Loucy (cell line): ENCODE measurements at regions not wholly inside any gene's neighbourhood (a gene's known extent, or its start where the extent isn't known, plus 50 kb on each side); places are given as distances from the start of the nearest gene placed in this dataset.

Experiments used
- H2AFZ ChIP-seq: fragments of 200-600 bp; sonication (generic); 2 replicates; pipeline ENCODE4 v1.6.0; 2016; ENCODE audit warnings: antibody characterized with exemption, mild to moderate bottlenecking, low read length, moderate library complexity
- H3F3A ChIP-seq: fragments of 200-600 bp; 2 replicates; pipeline ENCODE4 v1.6.0; 2016; ENCODE audit warnings: antibody characterized with exemption, low read depth, mild to moderate bottlenecking
- H3K27me3 ChIP-seq: fragments of 200-600 bp; sonication (generic); 2 replicates; pipeline ENCODE4 v1.6.1; 2014; ENCODE audit warnings: low read length, mild to moderate bottlenecking; ENCODE audit not compliant: insufficient read depth, poor library complexity, severe bottlenecking
- H3K36me3 ChIP-seq: fragments of 200-600 bp; sonication (generic); 2 replicates; pipeline ENCODE4 v1.6.1; 2016; ENCODE audit warnings: low read length; ENCODE audit not compliant: insufficient read depth
- H3K4me1 ChIP-seq: fragments of 200-600 bp; sonication (generic); 2 replicates; pipeline ENCODE4 v1.5.1; 2014; ENCODE audit warnings: low read length, mild to moderate bottlenecking; ENCODE audit not compliant: insufficient read depth, poor library complexity, severe bottlenecking
- H3K4me2 ChIP-seq: fragments of 200-600 bp; sonication (generic); 2 replicates; pipeline ENCODE4 v1.6.0; 2014; ENCODE audit warnings: antibody characterized with exemption, low read length, low read depth, mild to moderate bottlenecking; ENCODE audit not compliant: poor library complexity, severe bottlenecking
- H3K4me3 ChIP-seq: fragments of 200-600 bp; sonication (generic); 2 replicates; pipeline ENCODE4 v1.5.1; 2014; ENCODE audit warnings: low read length, mild to moderate bottlenecking, mixed read lengths; ENCODE audit not compliant: poor library complexity, severe bottlenecking
- H3K79me2 ChIP-seq: fragments of 200-600 bp; sonication (generic); 2 replicates; pipeline ENCODE4 v1.6.1; 2014; ENCODE audit warnings: low read length; ENCODE audit not compliant: insufficient read depth
- H3K9ac ChIP-seq: fragments of 200-600 bp; sonication (generic); 2 replicates; pipeline ENCODE4 v1.6.0; 2014; ENCODE audit warnings: mild to moderate bottlenecking, low read depth, low read length, moderate library complexity; ENCODE audit not compliant: poor library complexity, severe bottlenecking
- H3K9me2 ChIP-seq: fragments of 200-600 bp; sonication (generic); replicated peaks from 2 replicates; pipeline ENCODE4 v1.6.1; 2016; ENCODE audit warnings: low read depth, low read length, mixed read lengths
- H3K9me3 ChIP-seq: fragments of 200-600 bp; sonication (generic); 2 replicates; pipeline ENCODE4 v1.6.1; 2014; ENCODE audit warnings: mild to moderate bottlenecking, antibody characterized with exemption, low read length, low read depth; ENCODE audit not compliant: insufficient read depth
- H4K20me1 ChIP-seq: fragments of 200-600 bp; sonication (generic); 2 replicates; pipeline ENCODE4 v1.6.0; 2014; ENCODE audit warnings: antibody characterized with exemption, low read length, mild to moderate bottlenecking; ENCODE audit not compliant: insufficient read depth, poor library complexity, severe bottlenecking
- EZH2phosphoT487 ChIP-seq: fragments of 200-600 bp; IDR thresholded peaks from 2 replicates; pipeline ENCODE4 v1.6.1; 2018; ENCODE audit warnings: antibody characterized with exemption, mild to moderate bottlenecking, moderate library complexity, borderline replicate concordance
- TF ChIP-seq, protein P1 (sequence below): fragments of 200-600 bp; sonication (generic); conservative IDR thresholded peaks from 2 replicates; pipeline ENCODE4 v1.5.1; 2014; ENCODE audit warnings: mild to moderate bottlenecking, antibody characterized with exemption, low read length

- H3K4me3 ChIP-seq, result no peak overlapping the region
- H3K9me2 ChIP-seq, result no peaks in the 10 kb centered on the region
- H2AFZ ChIP-seq, result no peak overlapping the region
- H3F3A ChIP-seq, result no peaks in the 10 kb centered on the region
- no peaks in the 10 kb centered on the region for H3K27me3 ChIP-seq
- H3K79me2 ChIP-seq, result no peaks in the 10 kb centered on the region
- no peaks in the 10 kb centered on the region for H3K36me3 ChIP-seq
- no peak overlapping the region for H3K9ac ChIP-seq
- no peaks in the 10 kb centered on the region for H4K20me1 ChIP-seq
- H3K4me1 ChIP-seq, result no peaks in the 10 kb centered on the region
- TF ChIP-seq, protein P1, sequence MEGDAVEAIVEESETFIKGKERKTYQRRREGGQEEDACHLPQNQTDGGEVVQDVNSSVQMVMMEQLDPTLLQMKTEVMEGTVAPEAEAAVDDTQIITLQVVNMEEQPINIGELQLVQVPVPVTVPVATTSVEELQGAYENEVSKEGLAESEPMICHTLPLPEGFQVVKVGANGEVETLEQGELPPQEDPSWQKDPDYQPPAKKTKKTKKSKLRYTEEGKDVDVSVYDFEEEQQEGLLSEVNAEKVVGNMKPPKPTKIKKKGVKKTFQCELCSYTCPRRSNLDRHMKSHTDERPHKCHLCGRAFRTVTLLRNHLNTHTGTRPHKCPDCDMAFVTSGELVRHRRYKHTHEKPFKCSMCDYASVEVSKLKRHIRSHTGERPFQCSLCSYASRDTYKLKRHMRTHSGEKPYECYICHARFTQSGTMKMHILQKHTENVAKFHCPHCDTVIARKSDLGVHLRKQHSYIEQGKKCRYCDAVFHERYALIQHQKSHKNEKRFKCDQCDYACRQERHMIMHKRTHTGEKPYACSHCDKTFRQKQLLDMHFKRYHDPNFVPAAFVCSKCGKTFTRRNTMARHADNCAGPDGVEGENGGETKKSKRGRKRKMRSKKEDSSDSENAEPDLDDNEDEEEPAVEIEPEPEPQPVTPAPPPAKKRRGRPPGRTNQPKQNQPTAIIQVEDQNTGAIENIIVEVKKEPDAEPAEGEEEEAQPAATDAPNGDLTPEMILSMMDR, result no peak
- no peak for TF ChIP-seq EZH2phosphoT487
- H3K9me3 ChIP-seq, result no peaks in the 10 kb centered on the region
- no peak overlapping the region for H3K4me2 ChIP-seq
Observed at GRCh38 chr5:162529209-162529608, 461.6 kb downstream of the GABRG2 start.

DNA sequence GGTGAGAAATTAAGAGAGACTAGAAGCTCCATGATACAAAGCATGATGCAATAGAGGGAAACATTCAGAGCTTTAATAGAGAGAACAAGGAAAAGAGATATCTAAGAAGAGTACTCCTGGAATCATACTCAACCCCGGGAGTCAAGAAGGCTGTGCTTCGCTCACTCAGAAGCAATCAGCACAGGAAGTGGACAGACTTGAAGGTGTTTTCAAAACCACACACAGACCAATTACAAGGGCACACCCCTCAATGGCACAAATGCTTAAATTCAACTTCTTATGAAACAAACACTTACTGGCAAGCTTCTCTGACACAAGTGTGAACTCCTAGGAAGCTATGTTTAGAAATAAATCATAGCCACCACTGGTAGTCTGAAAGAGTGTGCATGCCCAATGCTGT lies 462.3 kb downstream of the GABRG2 start:
- no peaks in the 10 kb centered on the region for H3K79me2 ChIP-seq
- no peaks in the 10 kb centered on the region for H3F3A ChIP-seq
- no peaks in the 10 kb centered on the region for H3K9me3 ChIP-seq
- TF ChIP-seq, protein P1, result no peak
- H3K4me2 ChIP-seq, result no peak overlapping the region
- no peaks in the 10 kb centered on the region for H3K36me3 ChIP-seq
- H3K4me3 ChIP-seq, result no peak overlapping the region
- no peaks in the 10 kb centered on the region for H4K20me1 ChIP-seq
- H3K27me3 ChIP-seq, result no peaks in the 10 kb centered on the region
- H3K4me1 ChIP-seq, result no peaks in the 10 kb centered on the region
- H2AFZ ChIP-seq, result no peak overlapping the region
- no peaks in the 10 kb centered on the region for H3K9me2 ChIP-seq
- H3K9ac ChIP-seq, result no peak overlapping the region

DNA sequence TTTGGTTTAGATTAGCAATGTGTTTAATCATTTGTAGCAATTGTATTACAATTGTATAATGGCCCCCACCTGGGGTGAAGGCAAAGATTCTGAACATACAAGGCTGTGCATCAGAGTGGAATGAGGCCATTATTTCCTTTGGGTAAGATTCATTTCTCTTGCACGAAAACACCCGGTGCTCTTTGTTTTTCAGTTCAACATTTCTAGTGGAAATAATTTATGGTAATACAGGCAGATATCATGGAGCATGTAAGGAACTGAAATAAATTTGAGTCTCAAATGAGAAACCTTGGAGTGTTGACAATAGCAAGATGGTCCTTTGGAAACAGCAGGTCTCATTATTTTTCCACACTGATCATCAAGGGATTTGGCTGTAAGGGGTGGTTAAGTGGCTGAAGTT lies 475.9 kb downstream of the GABRG2 start:
- H3F3A ChIP-seq, result no peaks in the 10 kb centered on the region
- no peaks in the 10 kb centered on the region for H3K79me2 ChIP-seq
- no peaks in the 10 kb centered on the region for H3K36me3 ChIP-seq
- no peaks in the 10 kb centered on the region for H3K9me2 ChIP-seq
- no peaks in the 10 kb centered on the region for H3K4me1 ChIP-seq
- no peak overlapping the region for H3K4me3 ChIP-seq
- no peaks in the 10 kb centered on the region for H3K9me3 ChIP-seq
- H4K20me1 ChIP-seq, result no peaks in the 10 kb centered on the region
- no peaks in the 10 kb centered on the region for H3K27me3 ChIP-seq
- H3K4me2 ChIP-seq, result no peak overlapping the region
- H2AFZ ChIP-seq, result no peak overlapping the region
- TF ChIP-seq, protein P1, result no peak
- TF ChIP-seq EZH2phosphoT487, result no peak
- no peak overlapping the region for H3K9ac ChIP-seq
